Astrocyte (in vitro differentiated cells and primary cell): ENCODE measurements at regions not wholly inside any gene's neighbourhood (a gene's known extent, or its start where the extent isn't known, plus 50 kb on each side); places are given as distances from the start of the nearest gene placed in this dataset.

ENCODE experiments used
- CTCF ChIP-seq: IDR thresholded peaks from 2 replicates; pipeline ENCODE4 v1.5.1; 2011; ENCODE audit warnings: low read depth, mild to moderate bottlenecking, inconsistent platforms, low read length, moderate library complexity; ENCODE audit not compliant: insufficient read depth
- EZH2 ChIP-seq: IDR thresholded peaks from 2 replicates; pipeline ENCODE4 v1.6.1; 2012; ENCODE audit warnings: mild to moderate bottlenecking, low read length, inconsistent platforms; ENCODE audit not compliant: insufficient read depth

- TF ChIP-seq CTCF = no peak
- no peak for TF ChIP-seq EZH2
Measured at GRCh38 chr3:159776779-159777178, 211.9 kb upstream of the IL12A start.
